PFSK-1 (cell line): ENCODE measurements at regions not wholly inside any gene's neighbourhood (a gene's known extent, or its start where the extent isn't known, plus 50 kb on each side); places are given as distances from the start of the nearest gene placed in this dataset.

Source experiments
- POLR2AphosphoS5 ChIP-seq: IDR thresholded peaks from 2 replicates; pipeline ENCODE4 v1.6.1; 2012; ENCODE audit warnings: low read depth, mild to moderate bottlenecking, control low read depth, low read length, moderate library complexity
- SIN3A ChIP-seq: IDR thresholded peaks from 2 replicates; pipeline ENCODE4 v1.6.1; 2012; ENCODE audit warnings: mild to moderate bottlenecking, low read length, moderate library complexity, borderline replicate concordance; ENCODE audit not compliant: insufficient read depth
- TF ChIP-seq, protein P1 (sequence below), 2 experiments: IDR thresholded peaks; 2 replicates each; pipeline versions ENCODE4 v1.6.1 to v1.8.0; 2011 to 2012; ENCODE audit warnings: low read depth in 2 of 2, low read length in 2 of 2, control low read depth in 1 of 2, inconsistent platforms in 1 of 2, mild to moderate bottlenecking in 1 of 2, moderate library complexity in 1 of 2; ENCODE audit not compliant: insufficient read depth in 1 of 2

DNA sequence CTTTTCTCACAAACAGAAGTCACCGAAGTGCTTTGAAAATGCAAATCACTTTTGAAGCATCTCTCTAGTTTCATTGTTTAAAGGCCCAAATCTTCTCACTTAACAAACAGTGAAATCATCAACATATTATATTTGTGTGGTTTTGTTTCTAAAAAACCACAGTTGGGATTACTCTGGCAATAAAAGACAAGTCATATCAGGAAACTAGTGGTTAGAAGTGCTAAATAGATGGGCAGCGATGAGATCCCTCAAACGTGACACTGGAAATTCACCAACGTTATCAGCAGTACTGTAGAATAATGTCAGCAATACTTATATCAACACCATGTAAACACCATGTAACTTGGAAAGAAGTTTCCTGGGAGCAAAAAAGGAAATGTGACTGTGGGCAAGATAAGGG lies 893.5 kb downstream of the SUCLG1 start:
- TF ChIP-seq POLR2AphosphoS5: no peak
- no peak for TF ChIP-seq SIN3A
- TF ChIP-seq, protein P1, sequence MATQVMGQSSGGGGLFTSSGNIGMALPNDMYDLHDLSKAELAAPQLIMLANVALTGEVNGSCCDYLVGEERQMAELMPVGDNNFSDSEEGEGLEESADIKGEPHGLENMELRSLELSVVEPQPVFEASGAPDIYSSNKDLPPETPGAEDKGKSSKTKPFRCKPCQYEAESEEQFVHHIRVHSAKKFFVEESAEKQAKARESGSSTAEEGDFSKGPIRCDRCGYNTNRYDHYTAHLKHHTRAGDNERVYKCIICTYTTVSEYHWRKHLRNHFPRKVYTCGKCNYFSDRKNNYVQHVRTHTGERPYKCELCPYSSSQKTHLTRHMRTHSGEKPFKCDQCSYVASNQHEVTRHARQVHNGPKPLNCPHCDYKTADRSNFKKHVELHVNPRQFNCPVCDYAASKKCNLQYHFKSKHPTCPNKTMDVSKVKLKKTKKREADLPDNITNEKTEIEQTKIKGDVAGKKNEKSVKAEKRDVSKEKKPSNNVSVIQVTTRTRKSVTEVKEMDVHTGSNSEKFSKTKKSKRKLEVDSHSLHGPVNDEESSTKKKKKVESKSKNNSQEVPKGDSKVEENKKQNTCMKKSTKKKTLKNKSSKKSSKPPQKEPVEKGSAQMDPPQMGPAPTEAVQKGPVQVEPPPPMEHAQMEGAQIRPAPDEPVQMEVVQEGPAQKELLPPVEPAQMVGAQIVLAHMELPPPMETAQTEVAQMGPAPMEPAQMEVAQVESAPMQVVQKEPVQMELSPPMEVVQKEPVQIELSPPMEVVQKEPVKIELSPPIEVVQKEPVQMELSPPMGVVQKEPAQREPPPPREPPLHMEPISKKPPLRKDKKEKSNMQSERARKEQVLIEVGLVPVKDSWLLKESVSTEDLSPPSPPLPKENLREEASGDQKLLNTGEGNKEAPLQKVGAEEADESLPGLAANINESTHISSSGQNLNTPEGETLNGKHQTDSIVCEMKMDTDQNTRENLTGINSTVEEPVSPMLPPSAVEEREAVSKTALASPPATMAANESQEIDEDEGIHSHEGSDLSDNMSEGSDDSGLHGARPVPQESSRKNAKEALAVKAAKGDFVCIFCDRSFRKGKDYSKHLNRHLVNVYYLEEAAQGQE (IDR thresholded peaks at IDR 0.05; ENCODE audit: insufficient read depth in 1 of 2, low read depth in 2 of 2, low read length in 2 of 2): no peak
